Erythroblast (primary cell): ENCODE measurements at regions not wholly inside any gene's neighbourhood (a gene's known extent, or its start where the extent isn't known, plus 50 kb on each side); places are given as distances from the start of the nearest gene placed in this dataset.

ENCODE experiments used
- DNase-seq, 2 experiments: peaks; one replicate each; lab custom pipeline; 2025; lab: John Stamatoyannopoulos, UW
- GATA1 ChIP-seq: IDR thresholded peaks from 2 replicates; pipeline ENCODE4 v1.6.1; 2011; ENCODE audit warnings: low read depth, mild to moderate bottlenecking, control low read depth, low read length, moderate library complexity
- POLR2A ChIP-seq: IDR thresholded peaks from 2 replicates; pipeline ENCODE4 v1.6.1; 2011; ENCODE audit warnings: mild to moderate bottlenecking, low read length

- no peak for DNase-seq
- TF ChIP-seq POLR2A (no peak), GATA1 (no peak)
Observed at GRCh38 chr9:25917731-25918362, 239.6 kb upstream of the TUSC1 start.

GRCh38 chr9:25913806-25914205 is 235.6 kb upstream of the TUSC1 start:
- DNase-seq, result no peak
- TF ChIP-seq POLR2A (no peak), GATA1 (no peak)

GRCh38 chr9:25904701-25905100 is 226.5 kb upstream of the TUSC1 start:
- no peak for DNase-seq

GRCh38 chr9:25891527-25891926 is 213.3 kb upstream of the TUSC1 start:
- no peak for DNase-seq

More at GRCh38 chr9:25904701-25905100, 226.5 kb upstream of the TUSC1 start:
- TF ChIP-seq POLR2A (no peak), GATA1 (no peak)

GRCh38 chr9:25889661-25890060 is 211.4 kb upstream of the TUSC1 start:
- no peak for DNase-seq
- TF ChIP-seq GATA1, result no peak
- TF ChIP-seq POLR2A, result no peak

More at GRCh38 chr9:25891527-25891926, 213.3 kb upstream of the TUSC1 start:
- no peak for TF ChIP-seq GATA1
- no peak for TF ChIP-seq POLR2A

GRCh38 chr9:25876248-25876647 is 198.0 kb upstream of the TUSC1 start:
- DNase-seq, result no peak
- TF ChIP-seq POLR2A (no peak), GATA1 (no peak)

- no peak for TF ChIP-seq GATA1
- TF ChIP-seq POLR2A, result no peak
- DNase-seq, result no peak
Observed at GRCh38 chr9:25864509-25864908, 186.3 kb upstream of the TUSC1 start.

GRCh38 chr9:25861421-25861820 is 183.2 kb upstream of the TUSC1 start:
- no peak for DNase-seq
- TF ChIP-seq POLR2A (no peak), GATA1 (no peak)

- TF ChIP-seq POLR2A (no peak), GATA1 (no peak)
- DNase-seq, result no peak
Observed at GRCh38 chr9:25857147-25857546, 178.9 kb upstream of the TUSC1 start.

- DNase-seq, result no peak
Observed at GRCh38 chr9:25850803-25851202, 172.6 kb upstream of the TUSC1 start.

GRCh38 chr9:25845867-25846266 is 167.6 kb upstream of the TUSC1 start:
- no peak for TF ChIP-seq POLR2A
- no peak for TF ChIP-seq GATA1
- no peak for DNase-seq

More at GRCh38 chr9:25850803-25851202, 172.6 kb upstream of the TUSC1 start:
- no peak for TF ChIP-seq POLR2A
- no peak for TF ChIP-seq GATA1

GRCh38 chr9:25830381-25830780 is 152.1 kb upstream of the TUSC1 start:
- TF ChIP-seq GATA1 (no peak), POLR2A (no peak)
- no peak for DNase-seq

GRCh38 chr9:25827626-25828025 is 149.4 kb upstream of the TUSC1 start:
- TF ChIP-seq GATA1, result no peak
- TF ChIP-seq POLR2A, result no peak
- no peak for DNase-seq

GRCh38 chr9:25816439-25816838 is 138.2 kb upstream of the TUSC1 start:
- TF ChIP-seq GATA1 (no peak), POLR2A (no peak)
- no peak for DNase-seq

GRCh38 chr9:25814023-25814422 is 135.8 kb upstream of the TUSC1 start:
- DNase-seq, result no peak
- TF ChIP-seq GATA1 (no peak), POLR2A (no peak)

GRCh38 chr9:25813478-25813877 is 135.2 kb upstream of the TUSC1 start:
- no peak for DNase-seq
- TF ChIP-seq GATA1 (no peak), POLR2A (no peak)
